Kidney tubule cell (primary cell): ENCODE measurements at regions not wholly inside any gene's neighbourhood (a gene's known extent, or its start where the extent isn't known, plus 50 kb on each side); places are given as distances from the start of the nearest gene placed in this dataset.

Source experiments
- DNase-seq: peaks from one replicate; pipeline ENCODE4 v3.0.0-alpha.2; 2018; ENCODE audit warnings: low spot score

DNA sequence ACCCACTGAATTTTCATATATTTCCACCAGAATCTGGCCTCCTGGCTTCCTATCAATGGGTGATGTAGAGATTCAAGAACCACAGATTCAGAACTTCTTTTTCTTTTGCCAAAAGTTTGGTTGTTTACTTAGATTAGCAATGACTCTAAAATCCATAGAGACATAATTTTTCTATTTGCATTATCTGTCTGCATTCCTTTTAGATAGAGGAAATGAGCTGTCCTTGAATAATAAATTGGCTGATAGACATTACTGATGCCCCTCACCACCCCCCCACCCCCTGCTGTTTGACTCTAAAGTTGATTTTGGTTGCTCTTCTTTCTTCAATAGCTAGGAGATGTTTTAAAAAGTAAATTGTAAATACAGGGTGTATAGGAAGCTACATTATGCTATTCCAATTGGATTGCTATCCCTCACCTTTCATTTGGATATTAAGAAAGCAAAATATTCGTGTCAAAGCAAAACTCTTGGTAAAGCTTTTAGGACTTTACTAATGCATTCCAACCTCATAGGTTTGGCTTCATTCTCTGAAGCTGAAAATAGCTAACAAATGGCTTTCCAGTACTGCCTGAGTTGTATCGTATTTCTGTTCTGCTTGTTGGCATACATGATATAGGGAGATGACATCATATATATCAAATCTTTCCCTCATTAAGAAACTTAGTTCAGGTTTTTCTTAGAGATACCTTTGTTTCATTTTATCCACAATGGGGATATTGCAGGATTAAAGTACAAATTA, 606.0 kb downstream of the ARL4A start:
- DNase-seq, result no peak

DNA sequence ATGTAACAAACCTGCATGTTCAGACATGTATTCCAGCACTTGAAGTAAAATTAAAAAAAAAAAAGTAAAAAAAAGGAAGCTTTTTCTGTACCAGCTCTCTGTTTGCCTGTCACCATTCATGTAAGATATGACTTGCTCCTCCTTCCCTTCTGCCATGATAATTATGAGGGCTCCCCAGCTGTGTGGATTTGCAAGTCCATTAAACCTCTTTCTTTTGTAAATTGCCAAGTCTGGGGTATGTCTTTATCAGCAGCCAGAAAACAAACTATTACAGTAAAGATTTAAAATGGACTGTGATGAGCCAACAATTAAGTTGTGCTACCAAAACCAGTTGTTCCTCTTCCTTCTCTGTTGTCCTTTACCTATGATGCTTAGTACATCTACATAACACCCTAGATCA, 619.6 kb downstream of the ARL4A start:
- no peak for DNase-seq

DNA sequence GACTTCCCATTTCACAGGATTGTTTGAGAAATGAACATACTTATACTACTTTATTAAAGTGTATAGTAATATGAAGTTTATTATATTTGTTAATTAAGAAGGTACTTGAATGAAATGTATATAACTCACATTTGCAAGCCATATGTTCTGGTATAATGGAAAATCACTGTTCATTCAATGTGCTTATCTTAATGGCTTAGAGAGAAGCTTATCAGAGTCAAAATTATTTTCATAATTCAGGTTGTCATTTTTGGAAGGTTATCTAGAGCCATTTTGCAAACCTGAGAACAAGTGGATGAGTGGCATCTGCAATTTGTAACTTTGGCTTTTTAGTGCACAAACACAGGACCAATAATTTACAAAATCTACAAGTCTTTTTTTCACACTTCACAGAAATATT, 621.0 kb downstream of the ARL4A start:
- DNase-seq, result no peak

DNA sequence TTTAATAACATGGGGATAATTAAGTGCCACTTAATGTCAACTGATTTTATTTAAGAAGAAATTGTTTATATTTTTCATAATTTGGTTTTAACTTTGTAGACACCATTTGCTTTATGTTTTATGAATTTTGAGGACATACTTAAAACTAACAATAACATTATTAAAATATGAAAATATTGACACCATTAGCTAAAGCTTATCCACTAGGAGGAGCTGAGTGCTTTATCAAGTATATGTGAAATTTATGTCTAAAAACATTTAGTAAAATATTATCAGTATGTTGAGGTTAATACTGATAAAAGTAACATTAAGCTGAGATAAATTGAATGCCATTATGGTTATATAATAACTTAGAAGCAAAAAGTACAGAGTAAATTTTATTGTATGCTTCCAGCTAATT, 622.1 kb downstream of the ARL4A start:
- no peak for DNase-seq

DNA sequence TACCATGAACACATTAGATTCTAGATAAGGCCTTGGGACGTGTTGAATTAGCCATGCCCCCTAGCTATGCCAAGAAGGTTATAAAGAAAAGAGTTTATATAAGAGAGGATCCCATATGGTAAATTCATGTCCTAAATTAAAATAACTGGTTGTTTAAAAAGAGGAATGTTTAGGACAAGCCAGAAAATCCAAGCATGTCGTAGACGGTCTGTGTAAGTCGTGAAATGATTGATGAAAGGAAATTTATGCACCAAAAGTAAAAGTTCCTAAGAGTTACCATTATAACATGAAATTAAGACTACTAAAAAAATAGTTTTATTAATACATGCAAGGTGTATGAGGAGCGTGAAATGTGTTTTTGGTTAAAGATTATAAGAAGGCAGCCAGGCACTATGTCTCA, 624.9 kb downstream of the ARL4A start:
- DNase-seq, result no peak

DNA sequence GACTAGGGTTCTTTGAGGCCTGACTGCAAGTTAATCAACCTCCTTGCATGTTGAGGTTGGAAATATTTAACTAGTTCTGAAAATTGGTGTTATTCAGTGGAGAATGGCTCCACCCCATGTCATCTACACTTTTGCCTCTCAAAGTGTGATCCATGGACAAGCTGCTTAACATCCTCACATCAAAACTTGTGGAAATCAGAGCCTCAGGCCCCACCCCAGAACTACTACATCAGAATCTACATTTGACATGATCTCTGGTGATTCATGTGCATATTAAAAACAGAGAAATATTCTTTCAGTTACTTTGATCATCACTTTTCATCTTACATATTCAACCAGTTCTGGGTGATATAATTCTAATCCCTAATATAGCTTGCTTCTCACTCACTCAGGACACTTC, 632.9 kb downstream of the ARL4A start:
- no peak for DNase-seq

DNA sequence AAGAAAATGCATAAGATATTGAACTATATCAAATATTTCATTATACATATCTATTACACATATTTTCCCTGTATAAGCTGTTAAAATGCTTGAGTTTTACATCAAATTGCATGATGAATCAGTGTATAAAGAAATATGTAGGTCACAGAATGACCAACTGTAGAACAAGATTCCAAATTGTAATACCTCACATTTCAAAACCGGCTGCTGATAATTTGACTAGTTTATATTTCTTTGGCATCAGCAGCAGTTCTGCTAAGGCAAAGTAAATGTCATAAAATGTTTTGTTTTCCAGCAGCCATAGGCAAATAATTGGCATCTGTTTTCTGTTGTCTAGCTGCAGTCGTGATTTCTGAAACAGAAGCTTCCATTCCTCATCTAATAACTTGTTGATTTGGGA, 633.9 kb downstream of the ARL4A start:
- DNase-seq, result no peak

DNA sequence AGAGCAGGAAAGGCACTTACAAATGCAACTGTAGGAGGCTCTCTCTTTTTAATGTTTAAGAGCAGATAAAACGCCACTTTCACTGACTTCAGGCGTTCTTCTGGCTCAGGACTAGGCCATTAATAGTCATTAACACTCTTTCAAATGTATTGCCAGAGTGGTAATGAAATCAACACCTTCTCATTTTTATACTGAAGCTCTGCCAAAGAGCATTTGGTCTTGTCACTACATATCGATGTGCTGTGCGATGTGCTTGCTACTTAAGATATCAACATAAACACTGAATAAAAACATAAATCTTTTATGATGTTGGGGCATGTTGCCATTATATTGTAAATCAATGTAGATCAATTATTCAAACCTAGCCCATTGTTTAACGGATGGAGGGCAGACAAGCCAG, 634.7 kb downstream of the ARL4A start:
- DNase-seq, result no peak

DNA sequence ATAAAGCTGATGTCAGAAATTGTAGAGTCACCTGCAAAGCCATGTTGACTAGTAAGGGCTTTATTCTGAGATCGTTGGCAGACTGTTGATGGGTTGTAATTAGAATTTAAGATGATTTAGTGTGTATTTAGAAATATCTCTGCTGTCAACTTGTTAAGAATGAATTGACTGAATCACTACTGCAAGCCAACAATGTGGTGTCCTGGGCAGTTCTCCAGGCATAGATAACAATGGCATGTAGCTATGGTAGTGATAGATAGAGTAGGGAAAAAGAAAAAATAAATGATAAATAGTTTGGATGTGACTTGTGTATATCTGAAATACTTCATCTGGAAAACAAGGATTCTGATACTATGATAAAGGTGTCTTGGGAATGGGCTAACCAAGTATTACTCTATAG, 640.2 kb downstream of the ARL4A start:
- DNase-seq, result no peak

DNA sequence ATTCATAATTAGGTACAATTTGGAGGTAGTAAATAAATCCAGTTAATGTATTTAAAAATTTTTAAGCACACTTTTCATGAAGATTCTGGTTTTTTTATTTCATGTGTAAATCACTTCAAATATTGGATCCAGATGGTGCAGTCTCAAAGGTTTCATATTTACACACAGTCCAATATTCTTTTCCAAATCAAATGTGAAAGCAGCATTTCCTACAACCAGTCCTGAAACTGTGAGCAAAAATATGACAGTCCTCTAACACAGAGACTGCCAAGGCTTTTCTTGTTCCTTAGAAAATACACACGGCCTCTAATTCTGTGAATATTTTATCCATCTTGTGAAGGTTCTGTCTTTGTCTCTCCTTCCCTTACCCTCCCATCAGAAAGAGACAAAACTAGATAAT, 645.9 kb downstream of the ARL4A start:
- no peak for DNase-seq

DNA sequence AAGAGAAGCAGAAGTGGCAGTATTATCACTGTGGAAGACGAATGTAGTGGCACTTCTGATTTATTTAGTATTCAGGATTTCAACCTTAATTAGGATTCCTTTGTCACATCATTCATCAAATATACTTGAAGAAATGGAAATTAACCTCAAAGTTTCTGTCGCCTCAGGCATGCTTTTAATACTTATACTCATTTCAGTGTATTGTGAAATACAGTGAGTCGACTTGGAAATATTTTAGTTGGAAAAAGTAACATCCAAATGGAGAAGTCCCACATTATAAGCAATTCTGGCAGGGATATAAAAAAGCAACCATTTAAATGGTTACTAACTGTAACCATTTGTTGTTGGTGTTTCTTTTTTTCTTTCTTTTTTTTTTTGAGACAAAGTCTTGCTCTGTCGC, 648.8 kb downstream of the ARL4A start:
- DNase-seq, result peak; percentile 2

DNA sequence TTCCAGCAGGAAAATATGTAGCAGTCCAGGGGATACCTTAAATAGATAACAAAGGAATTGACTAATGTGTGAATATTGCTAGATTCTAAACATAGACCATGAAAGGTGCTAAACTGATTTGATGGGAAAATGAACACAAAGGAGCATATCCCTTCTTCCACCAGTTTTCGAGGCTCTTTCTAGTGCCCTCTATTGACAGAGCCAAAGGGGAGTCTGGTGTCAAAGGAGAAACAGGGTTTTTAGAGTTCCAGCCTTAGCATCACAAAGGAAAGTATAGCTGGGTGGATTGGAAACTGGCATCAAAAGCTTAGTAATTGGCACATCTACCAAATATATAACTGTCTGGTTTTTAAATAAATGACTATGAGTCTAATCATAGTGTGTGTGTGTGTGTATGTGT, 636.8 kb downstream of the ETV1 start:
- DNase-seq, result no peak

DNA sequence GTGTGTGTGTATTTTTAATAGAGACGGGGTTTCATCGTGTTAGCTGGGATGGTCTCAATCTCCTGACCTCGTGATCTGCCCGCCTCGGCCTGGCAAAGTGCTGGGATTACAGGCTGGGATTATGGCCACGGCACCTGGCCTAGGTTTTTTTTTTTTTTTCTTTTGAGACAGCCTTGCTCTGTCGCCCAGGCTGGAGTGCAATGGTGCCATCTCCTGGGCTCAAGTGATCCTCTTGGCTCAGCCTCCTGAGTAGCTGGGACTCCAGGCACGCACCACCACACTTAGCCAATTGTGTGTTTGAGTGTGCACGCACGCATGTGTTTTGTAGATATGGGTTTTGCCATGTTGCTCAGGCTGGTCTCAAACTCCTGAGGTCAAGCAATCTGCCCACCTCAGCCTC, 629.8 kb downstream of the ETV1 start:
- no peak for DNase-seq

DNA sequence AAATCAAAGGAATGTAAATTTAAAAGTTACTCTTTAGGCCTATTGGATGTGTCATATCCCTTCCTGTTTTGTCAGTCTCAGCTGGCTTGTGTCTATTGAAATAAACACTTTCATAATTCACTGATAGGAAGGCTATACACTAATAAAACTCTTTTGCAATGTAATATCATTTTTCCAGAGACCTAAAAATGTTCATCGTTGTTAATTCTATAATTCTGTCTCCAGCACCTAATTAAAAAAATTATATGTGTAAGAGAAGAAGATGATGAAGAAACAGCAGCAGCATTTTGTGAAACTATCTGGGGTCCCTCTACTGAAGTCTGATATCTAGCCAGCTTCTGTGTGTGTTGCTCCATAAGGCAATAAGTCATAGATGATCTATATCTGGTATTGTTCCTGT, 602.7 kb downstream of the ETV1 start:
- no peak for DNase-seq

DNA sequence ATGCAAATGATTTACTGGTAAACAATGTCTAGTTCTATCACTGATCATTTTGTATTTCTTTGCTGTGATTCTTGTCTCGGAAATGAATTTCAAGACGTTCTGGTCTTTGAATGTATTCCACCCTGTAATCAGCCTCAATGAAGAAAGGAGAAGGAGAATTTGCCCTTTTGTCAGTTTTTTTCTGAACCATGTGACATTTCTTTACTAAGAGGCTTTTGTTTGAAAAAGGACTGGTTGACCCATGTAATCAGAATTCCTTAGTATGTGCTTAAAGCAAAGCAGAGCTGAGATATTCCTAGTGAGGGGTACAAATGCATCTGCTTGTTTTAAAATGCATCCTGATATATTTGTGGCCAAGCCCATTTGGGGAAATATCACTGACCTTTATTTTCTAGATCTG, 581.6 kb downstream of the ETV1 start:
- no peak for DNase-seq

DNA sequence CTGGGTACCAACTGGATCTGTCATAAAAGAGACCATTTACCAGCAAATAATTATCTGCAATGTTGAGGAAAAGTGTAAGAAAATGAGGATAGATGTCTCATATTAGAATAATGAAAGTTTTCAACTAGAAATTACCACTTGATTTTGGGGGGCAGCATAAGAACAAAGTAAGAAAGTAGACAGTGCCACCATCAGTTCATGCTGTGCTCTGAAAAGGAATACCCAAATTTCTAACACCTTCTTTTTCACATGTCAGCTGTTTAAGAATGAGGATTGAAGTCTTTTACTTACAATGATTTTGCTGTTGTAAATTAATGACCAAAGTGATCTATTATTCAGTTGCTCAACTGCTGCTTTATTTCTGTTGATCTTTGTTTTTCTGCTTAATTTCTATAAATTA, 578.3 kb downstream of the ETV1 start:
- no peak for DNase-seq

DNA sequence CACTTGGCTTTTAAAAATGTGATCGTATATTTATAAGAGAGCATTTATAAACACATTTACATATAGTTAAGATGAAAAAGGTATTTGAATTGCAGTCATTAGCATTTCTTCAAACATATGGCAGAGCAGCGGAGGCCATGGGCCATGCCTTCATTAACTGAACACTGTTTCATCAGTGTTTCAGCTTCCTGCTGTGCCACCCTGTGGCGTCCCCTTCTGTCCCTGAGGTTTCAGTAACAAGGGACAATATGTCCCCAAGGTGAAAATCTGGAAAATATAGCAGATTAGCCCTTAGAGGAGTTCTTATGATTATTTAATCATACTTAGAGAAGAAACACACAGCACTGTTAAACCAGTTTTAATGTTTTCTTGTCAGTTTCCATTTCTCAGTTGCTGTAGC, 577.8 kb downstream of the ETV1 start:
- DNase-seq, result no peak

DNA sequence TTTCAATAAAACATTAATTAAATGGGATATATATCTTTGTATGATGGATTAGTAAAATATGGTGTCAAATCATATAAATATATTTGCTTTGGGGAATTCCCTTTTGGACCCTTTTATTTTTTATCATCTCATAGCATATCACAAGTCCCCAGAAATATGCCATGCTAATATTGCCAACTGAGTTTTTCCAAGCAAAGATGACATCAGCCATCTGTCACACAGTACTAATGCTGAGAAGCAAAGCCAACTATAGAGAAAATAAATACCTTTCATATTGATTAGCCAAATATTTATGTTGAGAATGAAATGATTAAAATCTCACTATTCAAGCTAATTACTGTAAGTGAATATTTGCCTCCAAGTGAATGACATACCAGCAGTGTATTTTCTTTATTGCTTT, 575.3 kb downstream of the ETV1 start:
- DNase-seq, result no peak

DNA sequence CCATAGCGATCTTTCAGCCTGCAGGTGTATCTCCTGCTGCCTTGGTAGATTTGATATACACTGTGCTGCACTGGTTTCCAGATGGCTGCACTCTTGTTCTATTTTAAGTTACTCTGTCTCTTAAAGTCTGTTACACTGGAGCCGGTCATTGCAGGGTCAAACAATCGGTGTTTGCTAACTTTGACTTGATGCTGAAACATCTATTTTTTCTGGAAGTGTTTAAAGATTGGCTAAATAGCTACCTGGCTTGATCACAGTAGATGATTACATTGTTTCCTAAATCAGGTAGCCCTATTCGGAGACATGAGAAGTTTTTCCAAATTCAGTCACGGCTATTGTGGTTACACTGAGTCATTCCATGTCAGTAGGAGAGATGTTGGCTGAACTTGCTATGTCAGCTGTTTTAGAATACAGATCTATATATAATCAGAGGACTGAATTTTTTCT, 574.8 kb downstream of the ETV1 start:
- DNase-seq, result peak; percentile 50

DNA sequence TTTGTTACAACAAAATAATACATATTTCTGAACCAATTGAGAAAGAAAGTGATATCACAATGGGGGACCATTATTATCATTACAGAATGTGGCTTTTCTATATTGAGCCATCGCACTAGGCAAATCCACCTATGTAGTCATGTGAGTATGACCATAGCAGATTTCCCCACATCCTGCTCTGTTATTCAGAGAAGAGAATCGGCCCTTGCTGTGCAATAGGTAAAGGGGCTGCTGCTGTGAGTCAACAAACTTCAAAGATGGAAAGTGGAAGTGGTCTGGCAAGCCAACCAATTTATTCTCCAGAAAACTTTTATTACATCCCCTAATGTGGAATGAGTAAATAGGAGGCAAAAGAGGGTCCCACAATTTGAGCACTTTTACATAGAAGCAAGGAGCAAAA, 573.4 kb downstream of the ETV1 start:
- DNase-seq, result no peak

DNA sequence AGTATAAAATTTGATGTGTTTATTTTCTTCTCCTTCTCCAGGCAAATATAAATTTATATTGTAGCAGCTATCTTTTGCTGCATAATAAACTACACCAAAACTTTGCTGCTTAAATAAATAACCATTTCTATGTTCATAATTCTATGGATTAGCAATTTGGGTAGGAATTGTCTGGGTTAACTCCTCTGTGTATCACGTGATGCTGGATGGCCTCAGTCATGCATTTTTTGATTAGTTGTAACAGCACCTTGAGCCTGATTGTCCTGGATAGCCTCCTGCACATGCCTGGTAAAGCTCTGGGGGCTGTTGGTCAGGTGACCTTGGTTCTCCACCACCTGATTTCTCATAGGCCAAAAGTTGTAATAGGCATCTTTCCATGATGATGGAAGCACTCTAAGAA, 572.9 kb downstream of the ETV1 start:
- DNase-seq, result no peak

DNA sequence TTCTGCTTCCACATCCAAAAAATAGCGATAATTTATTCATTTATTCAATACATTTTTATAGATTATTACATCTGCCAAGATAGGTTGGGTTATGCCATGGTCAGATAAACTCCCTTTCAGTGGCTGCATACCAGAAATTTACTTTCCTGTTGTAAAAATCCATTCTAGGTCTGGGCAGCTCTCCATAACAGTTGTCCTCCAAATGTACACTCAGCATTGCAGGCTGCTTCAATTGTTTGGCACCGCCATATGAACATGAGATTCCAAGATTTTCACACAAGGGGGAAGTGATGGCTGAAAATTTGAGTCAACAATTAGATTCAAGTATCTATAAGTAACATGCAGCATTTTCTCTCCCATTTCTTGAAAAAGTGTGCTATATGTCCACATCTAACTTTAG, 568.7 kb downstream of the ETV1 start:
- no peak for DNase-seq

DNA sequence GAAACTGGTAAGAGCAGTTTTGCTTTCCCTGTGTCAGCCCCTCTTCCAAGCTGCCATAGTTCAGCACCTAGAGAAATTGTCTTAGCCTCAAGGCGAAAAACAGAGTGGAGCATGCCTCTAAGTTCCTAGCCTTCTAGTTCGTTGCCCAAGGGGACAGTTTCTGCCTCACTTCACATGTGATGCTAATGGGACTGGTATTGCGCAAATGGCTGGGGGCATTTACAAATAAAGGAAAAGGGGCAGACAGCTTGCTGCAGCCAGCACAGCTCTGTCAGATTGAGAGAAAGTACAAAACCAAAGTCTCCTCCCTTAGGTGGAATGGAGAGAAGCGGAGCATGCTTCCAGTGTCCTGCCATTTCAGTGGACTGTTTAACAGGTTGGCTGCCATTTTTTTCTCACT, 567.7 kb downstream of the ETV1 start:
- no peak for DNase-seq

DNA sequence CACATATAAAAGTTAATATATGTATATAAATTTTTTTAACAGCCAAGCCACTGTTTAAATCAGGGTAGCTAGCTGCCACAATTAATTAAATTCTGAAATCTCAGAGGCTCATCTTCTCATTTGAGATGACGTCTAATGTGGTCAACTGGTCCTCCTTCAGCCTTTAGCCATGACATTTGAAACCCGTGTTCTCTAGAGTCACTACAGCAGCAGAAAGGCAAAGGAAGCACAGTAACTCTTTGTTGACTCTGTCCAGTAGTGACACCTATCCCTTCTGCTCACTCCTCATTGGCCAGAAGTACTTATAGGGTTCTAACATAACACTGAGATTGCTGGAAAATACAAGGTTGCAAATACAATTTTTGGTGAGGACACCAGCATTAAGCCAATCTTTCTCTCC, 555.5 kb downstream of the ETV1 start:
- no peak for DNase-seq

DNA sequence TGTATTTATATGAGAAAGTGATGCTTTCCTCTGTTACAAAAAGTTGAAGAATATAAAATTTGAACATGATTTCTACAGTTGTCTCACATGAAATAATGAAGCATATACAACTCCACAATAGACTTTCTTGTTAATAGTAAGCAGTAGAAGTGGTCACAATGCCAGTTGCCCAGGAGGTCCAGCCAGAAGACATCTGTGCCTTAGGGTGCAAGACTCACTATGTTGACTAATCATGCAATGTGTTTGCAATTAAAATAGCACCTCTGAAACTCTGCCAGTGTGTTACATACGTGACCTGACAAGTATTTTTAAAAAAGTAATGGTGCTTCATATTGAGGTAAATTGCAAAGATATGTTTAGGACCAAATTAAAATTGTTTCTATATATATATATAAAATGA, 547.2 kb downstream of the ETV1 start:
- no peak for DNase-seq
